HG03558 (cell line): ENCODE measurements at regions not wholly inside any gene's neighbourhood (a gene's known extent, or its start where the extent isn't known, plus 50 kb on each side); places are given as distances from the start of the nearest gene placed in this dataset.
"Not testable (repeated sequence)": the region's sequence is repeated elsewhere in the genome, so short reads cannot be mapped to it uniquely, and the experiment has no call there.

Experiments
- ATAC-seq: cut with Tn5 transposase; IDR thresholded peaks from one replicate; pipeline ENCODE4 v1.9.1; 2021; ENCODE audit warnings: moderate number of reproducible peaks; ENCODE audit not compliant: unreplicated experiment; ENCODE audit errors: extremely low read depth

- no peak for ATAC-seq
Observed at GRCh38 chr18:60873708-60874107, 459.5 kb upstream of the CDH20 start.

GRCh38 chr18:60875957-60876507 is 457.2 kb upstream of the CDH20 start:
- no peak for ATAC-seq

GRCh38 chr18:60880184-60880583 is 453.0 kb upstream of the CDH20 start:
- ATAC-seq: no peak

GRCh38 chr18:60883587-60883986 is 449.6 kb upstream of the CDH20 start:
- ATAC-seq: no peak

GRCh38 chr18:60888071-60888624 is 445.1 kb upstream of the CDH20 start:
- no peak for ATAC-seq

- ATAC-seq: no peak
Observed at GRCh38 chr18:60889442-60889841, 443.8 kb upstream of the CDH20 start.

GRCh38 chr18:60891936-60892335 is 441.3 kb upstream of the CDH20 start:
- no peak for ATAC-seq

GRCh38 chr18:60892441-60892840 is 440.8 kb upstream of the CDH20 start:
- ATAC-seq: no peak

GRCh38 chr18:60892855-60893254 is 440.4 kb upstream of the CDH20 start:
- ATAC-seq: no peak

GRCh38 chr18:60893355-60894097 is 439.7 kb upstream of the CDH20 start:
- ATAC-seq: no peak

GRCh38 chr18:60894254-60894945 is 438.8 kb upstream of the CDH20 start:
- ATAC-seq: no peak

- no peak for ATAC-seq
Observed at GRCh38 chr18:60895181-60895580, 438.0 kb upstream of the CDH20 start.

GRCh38 chr18:60898111-60898510 is 435.1 kb upstream of the CDH20 start:
- no peak for ATAC-seq

- no peak for ATAC-seq
Observed at GRCh38 chr18:60905699-60906098, 427.5 kb upstream of the CDH20 start.

GRCh38 chr18:60910534-60910933 is 422.7 kb upstream of the CDH20 start:
- ATAC-seq: no peak

- ATAC-seq: no peak
Observed at GRCh38 chr18:60911504-60911903, 421.7 kb upstream of the CDH20 start.

- ATAC-seq: no peak
Observed at GRCh38 chr18:60915160-60915559, 418.1 kb upstream of the CDH20 start.

GRCh38 chr18:60918862-60919261 is 414.4 kb upstream of the CDH20 start:
- not testable (repeated sequence) for ATAC-seq

GRCh38 chr18:60925892-60926291 is 407.3 kb upstream of the CDH20 start:
- no peak for ATAC-seq

- no peak for ATAC-seq
Observed at GRCh38 chr18:60929966-60930365, 403.3 kb upstream of the CDH20 start.
